NCI-H524 treated with DMSO at 0.1 percent for 48 hours (cell line): ENCODE measurements at regions not wholly inside any gene's neighbourhood (a gene's known extent, or its start where the extent isn't known, plus 50 kb on each side); places are given as distances from the start of the nearest gene placed in this dataset.

Source experiments
- DNase-seq: peaks from one replicate; lab custom pipeline; 2025; lab: John Stamatoyannopoulos, UW

DNA sequence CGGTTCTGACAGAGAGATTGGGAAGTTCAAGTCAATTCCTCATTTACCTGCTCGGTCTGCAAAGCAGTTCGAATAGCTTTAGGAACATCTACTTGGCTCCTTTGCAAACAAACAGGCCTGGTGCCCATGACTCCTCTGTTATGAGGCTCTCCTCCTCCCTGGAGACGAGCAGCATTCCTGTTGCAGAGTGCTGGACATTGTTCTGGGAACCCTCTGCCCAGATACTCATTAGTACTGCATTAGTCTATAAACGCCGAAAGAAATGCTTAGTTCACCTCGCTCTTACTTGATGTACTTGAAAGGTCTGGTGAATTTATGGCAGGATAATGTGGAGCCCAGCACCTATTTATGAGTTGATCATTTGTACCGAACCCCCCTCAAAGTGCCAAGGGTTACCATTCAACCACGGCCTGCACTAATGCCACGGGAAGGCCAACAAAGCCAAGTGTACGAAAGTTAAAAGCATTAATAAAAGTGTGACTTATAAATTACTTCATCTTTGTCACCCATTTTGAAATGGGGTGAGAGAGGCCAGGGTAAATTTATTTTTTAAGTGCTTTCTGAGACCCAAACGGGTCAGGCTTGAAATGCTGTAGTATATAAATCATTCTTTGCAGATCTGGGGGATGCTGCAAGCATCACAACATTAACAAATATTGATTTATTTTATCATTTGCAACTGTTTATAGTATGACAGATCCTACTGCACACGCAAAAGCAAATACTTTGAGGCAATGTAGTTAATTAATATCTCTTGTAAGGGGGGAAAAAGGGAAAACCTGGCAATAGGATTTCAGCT, 478.9 kb upstream of the PSMD7 start:
- DNase-seq, result no peak

DNA sequence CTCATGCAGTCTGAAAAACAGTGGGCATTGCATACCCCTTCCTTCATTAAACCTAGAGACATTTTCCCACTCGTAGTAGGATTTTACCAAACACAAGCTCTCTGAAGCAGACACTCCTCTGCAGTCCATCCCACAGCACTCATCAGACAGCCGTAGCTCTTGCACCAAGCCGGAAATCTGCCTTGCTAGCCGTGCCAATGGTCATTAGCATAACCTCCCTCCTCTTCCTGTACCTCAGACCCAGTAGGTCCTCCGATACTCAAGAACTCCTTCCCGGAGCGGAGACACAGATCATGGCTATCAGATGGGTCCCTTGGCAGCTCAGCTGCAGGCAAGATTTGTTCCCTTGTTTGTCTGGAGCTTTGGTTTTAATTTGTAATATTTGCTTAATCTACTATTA, 483.1 kb upstream of the PSMD7 start:
- DNase-seq, result no peak

DNA sequence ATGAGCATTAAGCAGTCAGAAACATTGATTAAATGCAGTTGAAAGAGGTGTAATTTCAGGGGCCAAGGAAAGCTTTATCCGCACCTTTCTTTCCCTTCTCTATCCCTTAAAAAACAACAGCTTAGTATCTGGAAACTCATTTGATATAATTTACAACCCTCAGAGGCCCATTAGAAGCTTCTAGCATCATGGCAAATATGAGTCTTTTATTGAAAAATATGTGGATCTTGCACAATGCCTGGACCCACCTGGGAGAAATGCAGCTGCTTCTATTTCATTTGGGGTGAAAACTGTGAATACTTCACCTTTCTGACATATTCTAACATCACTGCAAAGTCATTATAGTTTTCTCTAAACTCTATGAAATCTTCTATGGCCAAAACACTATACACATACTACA, 492.2 kb upstream of the PSMD7 start:
- no peak for DNase-seq

DNA sequence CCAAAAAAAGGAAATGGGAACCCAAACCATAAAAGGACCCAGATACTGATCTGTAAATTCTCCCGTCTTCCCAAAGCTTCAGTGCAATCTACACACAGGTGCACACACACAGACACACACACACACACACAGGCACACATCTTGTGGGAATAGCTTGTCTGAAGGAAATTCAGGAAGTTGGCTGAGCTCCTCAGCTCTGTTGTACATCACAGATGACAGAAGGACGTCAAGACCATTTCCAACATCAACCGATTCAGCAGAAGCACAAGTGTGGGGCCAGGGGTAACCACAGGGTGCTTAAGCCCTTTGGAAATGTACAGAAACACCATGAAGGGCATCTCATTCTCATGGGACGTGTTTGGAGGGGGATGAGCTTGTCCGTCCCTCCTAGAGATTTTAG, 498.1 kb upstream of the PSMD7 start:
- no peak for DNase-seq

DNA sequence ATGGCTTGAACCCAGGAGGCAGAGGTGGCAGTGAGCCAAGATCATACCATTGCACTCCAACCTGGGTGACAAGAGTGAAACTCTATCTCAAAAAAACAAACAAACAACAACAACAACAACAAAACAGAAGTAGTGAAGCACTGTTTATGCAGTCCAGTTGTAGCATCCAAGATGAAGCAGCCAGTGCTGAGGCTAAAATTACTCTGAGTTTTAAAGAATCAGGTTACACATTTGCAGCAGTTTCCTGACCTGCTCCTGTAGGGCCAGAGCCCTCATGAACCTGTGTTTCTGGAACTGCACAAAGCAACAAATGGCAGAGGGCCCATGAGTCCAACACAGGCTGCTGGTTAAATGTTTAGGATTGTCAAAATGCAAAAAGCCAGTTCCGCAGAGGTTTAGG, 499.5 kb upstream of the PSMD7 start:
- no peak for DNase-seq

DNA sequence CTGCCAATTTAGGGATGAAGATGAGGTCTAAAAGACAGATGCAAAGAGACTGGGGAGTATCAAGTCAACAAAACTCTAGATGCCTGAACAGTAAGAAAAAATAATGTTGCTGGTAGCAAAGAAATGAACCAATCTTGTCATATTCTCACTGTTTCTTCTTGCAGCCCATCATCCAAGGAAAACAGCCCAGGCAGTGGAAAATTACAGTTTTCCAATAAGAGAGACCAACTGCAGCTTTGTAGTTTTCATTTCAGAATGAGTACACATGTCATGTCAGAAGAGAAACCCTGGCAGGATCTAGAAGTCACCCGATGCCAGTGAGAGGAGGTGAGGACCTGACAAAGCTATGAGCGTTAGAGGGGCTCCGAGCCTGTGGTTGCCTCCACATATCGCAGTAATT, 500.4 kb upstream of the PSMD7 start:
- DNase-seq, result no peak

DNA sequence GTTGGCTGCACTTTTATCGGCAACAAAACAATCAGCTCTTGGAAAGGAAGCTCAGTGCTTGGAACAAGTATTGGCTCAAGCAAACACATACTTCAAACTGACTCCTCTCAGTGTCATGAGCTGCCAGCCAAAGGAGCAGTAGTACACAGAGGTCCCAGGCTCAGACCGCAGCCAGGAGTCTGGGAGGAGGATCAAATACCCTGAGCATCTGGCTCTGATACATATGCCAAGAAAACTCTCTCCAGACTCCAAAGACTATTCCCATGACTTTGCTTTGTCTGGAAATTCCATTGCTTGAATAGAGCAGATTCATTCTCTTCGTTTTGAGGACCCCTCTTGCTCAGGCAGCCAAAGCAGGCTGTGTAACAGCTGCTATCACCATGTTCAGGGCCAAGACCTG, 501.6 kb upstream of the PSMD7 start:
- DNase-seq, result peak; percentile 8

DNA sequence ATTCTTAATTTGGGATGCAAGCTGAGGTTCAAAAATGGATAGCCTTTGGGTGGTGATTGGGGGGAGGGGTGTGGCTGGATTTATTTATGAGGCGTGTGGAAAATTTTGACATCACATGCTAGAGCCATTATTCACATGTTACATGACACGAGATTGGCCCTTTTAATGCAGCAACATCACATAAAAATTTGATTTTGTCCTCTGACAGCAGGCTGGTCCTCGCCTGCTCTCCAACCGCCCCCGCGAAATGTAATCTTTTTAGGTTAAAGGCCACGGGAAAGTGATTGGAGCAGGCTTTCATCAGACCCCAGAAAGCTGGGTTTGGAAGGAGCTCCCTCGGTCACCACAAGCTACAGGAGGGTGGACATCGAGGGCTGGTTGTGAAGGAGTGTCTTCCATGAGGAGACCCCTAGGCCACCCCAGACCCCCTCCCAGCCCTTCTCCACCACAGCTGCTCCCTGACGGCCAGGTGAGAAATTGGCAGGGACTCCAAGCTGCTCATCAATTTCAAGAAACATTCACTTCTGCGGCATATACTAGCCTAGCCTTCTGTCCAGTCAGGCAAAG, 502.7 kb upstream of the PSMD7 start:
- no peak for DNase-seq

DNA sequence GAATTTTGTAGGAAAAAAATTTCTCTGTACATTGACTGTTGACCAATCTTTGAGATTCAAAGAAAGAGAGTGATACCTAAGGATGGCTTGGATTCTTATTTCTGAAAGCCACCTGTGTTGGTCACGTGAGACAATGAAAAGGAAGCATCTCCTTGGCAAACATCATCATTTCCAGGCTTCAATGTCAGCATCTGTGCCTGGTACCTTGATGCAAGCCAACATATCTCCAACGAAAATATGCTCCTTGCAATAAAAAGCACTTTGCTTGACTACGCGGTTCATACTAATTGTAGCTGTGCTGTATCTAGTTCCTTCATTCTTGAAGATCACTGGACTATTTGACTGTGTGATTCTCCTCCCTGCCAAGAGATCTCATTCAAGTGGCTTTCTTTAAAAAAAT, 503.4 kb upstream of the PSMD7 start:
- DNase-seq, result no peak

DNA sequence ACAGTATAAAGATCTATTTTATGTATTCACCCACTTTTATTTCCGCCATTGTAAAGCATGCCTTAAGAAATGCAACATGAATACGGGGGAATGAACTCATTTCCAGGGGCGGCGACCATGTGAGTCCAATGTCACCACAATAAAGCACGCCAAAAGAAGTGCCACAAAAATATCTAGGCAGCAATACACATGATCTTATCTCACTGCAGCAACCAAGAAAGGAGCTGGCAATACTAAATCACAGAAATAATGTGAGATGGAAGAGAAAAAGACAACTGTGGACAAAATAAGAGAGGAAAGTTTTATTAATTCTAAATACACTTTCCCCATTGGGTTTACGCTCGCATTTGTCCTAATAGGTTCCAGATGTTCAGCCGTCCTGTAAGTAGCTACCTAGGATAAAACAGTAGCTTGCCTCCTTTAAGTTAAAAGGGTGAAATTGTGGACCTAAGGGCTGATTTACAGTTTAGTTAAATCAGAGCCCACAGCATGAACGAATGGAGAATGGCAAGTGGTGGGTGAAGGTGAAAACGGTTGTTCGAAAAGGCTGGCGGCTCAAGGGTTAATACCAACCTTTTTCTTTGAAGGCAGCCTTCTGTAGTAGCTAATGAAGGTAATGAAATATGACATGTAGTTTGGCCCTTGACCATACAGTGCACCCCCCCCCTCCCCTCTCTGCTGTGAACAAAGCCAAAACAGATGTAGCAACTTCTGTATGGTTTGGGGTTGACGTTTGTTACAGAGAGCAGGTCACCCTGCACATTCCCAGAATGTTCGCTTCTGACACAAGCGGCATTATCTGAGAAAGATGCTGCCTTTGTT, 504.2 kb upstream of the PSMD7 start:
- no peak for DNase-seq

DNA sequence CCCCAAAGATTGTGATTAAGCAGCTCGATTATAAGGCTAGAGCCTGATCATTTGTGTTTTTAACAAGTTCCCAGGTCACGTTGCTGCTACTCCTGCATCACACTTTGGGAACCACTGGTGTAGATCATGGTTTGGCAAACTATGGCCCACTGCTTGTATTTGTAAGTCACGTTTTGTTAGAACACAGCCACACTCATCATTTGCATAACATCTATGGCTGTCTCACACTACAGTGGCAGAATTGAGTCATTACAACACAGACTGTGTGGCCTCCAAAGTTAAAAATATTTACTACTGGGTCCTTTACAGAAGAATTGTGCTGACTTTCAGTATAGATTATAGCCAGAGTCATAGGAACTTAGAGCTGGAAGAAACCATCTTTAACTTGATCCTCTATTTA, 515.3 kb upstream of the PSMD7 start:
- DNase-seq, result no peak

DNA sequence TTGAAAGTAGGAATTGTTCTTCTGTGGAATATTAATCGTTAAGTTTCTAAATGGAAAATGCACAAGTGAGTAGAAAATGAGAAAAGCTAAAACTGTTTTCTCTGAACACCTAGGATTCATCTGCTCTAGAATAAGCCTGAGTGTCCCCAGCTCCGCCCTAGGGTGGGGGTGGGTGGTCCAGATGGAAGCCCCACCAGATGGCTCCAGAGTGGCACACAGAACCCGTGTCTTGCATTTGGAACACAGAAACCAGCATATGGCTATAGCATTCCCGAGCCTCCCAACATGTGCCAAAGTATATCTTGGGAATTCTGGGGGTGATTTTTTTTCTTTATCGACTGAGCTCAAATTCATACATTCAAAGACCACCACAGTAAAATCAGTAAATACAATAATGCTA, 517.7 kb upstream of the PSMD7 start:
- DNase-seq, result peak; percentile 28

DNA sequence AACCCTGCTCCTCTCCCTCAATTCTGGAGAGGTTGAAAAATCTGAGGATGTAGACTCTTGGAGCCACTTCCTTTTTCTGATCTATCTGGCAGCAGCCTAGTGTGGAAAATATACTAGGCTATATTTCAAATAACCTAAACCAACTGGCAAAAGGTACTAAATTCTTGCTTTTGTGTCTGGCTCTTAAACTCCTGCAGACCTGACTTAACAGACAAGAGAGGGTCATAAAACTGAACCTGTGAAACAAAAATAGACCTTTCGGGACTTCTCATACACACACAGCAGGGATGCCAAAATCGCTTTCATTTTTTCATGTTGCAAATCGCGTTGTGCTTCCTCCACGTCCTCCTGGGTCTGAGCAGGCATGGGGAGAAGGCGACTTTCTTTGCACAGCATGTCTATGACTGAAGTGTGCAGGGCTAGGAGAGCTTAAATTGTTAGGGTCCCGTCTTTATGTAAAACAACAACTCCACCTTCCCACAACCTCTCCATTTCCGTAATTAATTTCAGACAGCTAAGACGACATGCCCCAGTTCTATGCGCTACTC, 520.7 kb upstream of the PSMD7 start:
- no peak for DNase-seq

DNA sequence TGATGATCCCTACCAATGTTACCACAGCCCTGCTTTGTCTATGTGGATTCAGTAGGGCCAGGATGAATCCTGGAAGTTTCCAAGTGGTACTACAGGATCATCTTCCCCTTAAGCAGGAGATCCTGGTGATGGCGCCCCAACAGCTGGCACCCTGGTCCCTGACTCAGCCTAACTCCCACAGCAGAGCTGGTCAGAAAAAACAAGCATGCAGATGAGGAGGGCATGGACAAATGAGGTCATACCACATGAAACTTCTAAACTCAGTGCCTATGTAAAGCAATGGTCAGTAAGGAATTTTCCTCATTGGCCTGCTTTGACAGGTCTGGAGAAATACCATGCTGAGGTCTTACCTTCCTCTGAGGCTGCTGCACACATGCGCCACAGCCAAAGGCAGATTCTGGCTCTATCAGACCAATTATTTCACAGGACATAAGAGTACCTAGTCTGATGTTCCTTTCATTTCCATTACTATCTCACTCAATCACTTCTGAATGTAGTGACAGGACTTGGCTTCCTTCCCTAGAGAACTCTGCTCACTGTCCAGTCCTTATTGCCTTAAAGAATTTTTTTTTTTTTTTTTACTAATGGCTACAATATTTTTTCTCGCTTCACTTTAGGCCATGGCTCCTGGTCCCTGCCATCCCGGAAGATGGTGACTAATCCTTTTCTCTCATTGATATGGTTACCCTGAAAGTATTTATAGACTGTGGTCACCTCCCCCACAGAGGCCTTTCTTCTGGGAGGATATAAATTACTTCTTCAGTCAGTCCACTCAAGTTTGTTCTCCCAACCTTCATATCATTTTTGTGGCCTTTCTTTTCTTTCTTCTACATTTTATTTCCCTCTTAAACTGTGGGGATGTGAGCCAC, 525.2 kb upstream of the PSMD7 start:
- no peak for DNase-seq

DNA sequence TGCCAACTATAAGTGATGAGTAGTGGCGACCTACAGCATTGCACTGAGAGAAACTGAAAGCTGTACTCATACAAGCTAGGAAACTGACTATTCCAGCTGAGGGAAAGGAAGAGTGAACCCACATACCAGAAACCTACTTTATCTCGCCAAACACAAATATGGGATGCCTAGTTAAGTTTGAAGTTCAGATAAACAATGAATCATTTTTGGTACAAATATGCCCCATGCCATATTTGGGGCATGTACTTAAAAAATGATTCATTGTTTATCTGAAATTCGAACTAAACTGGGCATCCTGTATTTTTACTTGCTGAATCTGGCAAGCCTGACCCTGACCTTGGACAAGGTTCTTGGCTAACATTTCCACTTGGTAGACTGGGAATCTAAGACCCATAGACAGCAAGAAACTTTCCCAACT, 527.8 kb upstream of the PSMD7 start:
- DNase-seq, result no peak

DNA sequence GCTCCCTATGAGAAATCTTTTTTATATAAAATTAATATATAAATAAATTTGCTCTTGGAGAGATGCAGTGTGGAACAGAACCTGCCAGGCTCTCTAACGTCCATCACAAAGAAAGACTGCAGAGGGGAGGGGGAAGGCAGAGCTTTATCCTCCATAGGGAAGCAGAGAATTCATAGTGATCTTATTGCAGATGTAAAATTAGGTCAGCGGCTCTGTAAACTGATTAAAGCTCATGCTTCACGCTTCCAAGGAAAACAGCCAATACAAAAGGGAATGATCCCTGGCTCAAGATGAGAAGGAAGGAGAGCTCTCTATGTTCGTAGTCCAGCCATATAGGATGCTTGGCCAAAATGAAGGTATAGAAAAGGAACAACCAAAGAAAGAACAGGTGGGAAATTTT, 532.3 kb upstream of the PSMD7 start:
- DNase-seq, result no peak

DNA sequence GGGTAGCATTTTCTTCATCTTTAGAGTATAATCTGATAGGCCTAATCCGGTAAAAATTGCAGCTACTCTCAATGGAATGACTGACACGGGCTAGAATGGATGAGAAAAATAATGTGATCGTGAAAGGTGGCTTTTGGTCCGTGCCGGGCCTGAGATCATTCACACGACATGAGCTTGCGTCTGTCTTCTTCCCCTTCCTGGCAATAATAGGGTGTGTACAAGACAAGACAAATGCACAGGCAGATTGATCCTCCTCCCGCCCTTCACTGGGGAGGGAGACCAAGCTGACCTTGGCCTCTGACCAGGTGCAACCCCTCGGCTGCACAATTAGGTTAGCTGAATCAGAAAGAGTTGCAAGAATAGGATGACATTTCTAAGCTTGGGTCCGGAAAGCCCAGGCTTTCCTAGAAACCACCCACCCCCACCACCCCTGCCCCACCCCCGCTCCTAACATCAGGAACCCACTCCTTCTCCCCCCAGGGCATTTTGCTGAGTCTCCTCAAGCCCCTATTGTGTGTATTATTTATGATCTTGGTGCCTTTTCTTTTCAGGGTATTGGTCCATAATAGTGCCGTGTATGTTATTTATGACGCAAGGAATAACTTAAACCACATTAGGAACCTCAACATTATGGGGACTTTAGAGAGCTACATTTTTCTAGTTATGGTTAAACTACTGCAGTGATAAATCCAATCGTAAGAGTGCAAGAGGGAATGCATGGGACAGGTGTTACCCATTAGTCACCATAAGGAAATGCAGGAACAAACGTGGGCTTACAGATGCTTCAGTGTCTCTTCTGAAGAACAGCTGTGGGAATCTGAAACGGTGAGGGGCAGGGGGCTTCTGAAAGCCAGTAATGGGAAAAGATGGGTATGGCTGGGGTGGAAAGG, 540.1 kb upstream of the PSMD7 start:
- no peak for DNase-seq

DNA sequence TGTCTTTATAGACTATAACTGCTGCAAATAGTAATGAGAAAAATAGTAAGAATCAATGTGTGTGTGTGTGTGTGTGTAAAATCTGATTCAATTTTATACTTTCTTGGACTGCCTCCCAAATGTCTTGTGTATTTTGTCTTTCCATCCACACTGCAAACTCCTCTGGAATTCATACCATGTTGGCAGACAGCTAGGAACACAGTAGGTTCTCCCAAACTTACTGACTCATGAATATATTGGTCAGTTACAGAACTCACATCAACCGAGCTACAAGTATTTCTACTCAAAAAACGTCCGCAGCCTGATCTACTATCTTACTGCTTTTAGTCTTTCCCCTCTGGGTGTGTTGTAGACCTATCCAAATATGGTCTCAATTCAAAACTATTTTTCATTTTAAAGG, 542.7 kb upstream of the PSMD7 start:
- no peak for DNase-seq

DNA sequence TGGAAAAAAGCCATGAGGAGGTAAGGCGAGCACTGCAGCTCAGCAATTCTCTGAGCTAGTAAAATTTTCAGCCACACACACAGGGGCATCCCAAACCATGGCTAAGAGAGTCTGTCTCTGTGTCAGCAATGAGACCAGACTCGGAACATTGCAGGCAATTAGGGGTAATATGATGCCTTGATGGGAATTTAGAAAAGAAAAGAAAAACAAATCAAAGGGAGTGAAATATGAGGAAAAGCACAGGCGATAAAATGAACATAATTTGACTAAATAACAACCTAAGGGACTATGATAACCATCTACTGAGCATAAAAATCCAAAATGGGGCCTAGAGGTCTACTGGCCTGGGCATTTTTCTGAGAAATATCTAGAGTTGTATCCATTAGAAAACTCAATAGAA, 546.0 kb upstream of the PSMD7 start:
- no peak for DNase-seq

DNA sequence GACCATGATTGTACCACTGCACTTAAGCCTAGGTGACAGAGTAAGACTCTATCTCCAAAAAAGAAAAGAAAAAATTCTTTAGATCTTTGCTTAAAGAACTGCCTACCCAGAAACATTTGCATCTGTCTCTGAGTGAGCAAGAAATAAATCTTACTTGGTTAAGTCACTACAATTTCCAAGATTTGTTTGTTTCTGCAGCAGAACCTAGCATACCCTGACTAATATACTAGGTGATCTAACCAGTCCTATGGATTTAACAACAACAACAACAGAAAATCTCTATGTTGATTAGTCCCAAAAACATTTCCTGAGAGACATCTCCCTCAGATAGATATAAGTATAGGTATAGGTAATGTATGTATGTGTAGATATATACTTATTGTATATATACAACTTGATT, 549.3 kb upstream of the PSMD7 start:
- no peak for DNase-seq

DNA sequence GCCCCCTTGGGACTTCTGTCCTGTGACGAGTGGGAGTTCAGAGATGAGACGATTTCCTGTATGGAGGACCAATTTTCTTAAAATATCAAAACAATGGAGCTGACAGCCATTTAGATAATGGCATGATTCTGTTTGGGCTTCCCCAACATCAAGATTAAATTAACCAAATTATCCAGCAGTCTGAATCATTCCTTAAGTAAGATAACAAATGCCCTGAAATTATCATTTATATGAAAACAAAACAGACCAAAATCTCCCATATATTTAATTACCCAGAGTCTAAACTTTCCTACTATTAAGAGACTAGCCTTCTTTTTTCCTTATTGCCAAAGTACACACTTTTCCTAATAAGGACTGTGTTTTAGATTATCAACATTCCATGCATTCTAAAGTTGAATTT, 550.1 kb upstream of the PSMD7 start:
- no peak for DNase-seq
